Body of pancreas (tissue), 4 donors: ENCODE measurements at regions not wholly inside any gene's neighbourhood (a gene's known extent, or its start where the extent isn't known, plus 50 kb on each side); places are given as distances from the start of the nearest gene placed in this dataset.

Experiments
- ATAC-seq: fragments of 150-250 bp; one replicate; pipeline ENCODE4 v1.9.1; 2016
- DNase-seq, 4 donors: peaks; one replicate each; pipeline ENCODE4 v3.0.0-alpha.2; 2019
- H3K27ac ChIP-seq, 4 donors: fragments of 200-600 bp; sonication (generic); 1 replicate in 3 of 4; 2 replicates in 1 of 4; pipeline versions ENCODE4 v1.5.1 to v1.6.1; 2016 to 2019; ENCODE audit warnings: mild to moderate bottlenecking in 1 of 4, mixed read lengths in 1 of 4, moderate library complexity in 1 of 4
- H3K27me3 ChIP-seq, 2 donors: fragments of 200-600 bp; sonication (generic); one replicate each; pipeline ENCODE4 v1.6.0; 2016; ENCODE audit warnings: mild to moderate bottlenecking in 1 of 2
- H3K36me3 ChIP-seq, 2 donors: fragments of 200-600 bp; sonication (generic); replicated peaks in 1 of 2; 2 replicates each; pipeline ENCODE4 v1.5.1; 2016; ENCODE audit warnings: low read depth in 2 of 2; ENCODE audit not compliant: insufficient read depth in 1 of 2
- H3K4me1 ChIP-seq: fragments of 200-600 bp; sonication (generic); one replicate; pipeline ENCODE4 v1.6.0; 2016
- H3K4me3 ChIP-seq, 2 donors: fragments of 200-600 bp; sonication (generic); 1 replicate in 1 of 2; 2 replicates in 1 of 2; pipeline ENCODE4 v1.5.1; 2016 to 2019
- H3K9me3 ChIP-seq, 3 donors: fragments of 200-600 bp; sonication (generic); 1 replicate in 2 of 3; 2 replicates in 1 of 3; pipeline ENCODE4 v1.5.1; 2016
- POLR2A ChIP-seq, 3 donors: fragments of 450-650 bp; IDR thresholded peaks; one replicate each; pipeline ENCODE4 v1.6.1; 2016; ENCODE audit warnings: antibody characterized with exemption in 3 of 3, mild to moderate bottlenecking in 2 of 3
- WGBS, 2 donors: methylation state at CpG; one replicate each; pipeline ENCODE4 v1.1.5; 2017; 5-methylcytosine and 5-hydroxymethylcytosine counted together
- intact Hi-C: fragments of 100-400 bp; cut with DNase I; formaldehyde crosslinking; loops from one replicate; pipeline ENCODE4 v1.15.1; 2023
- TF ChIP-seq, protein P1 (sequence below), 7 experiments: fragments of 450-650 bp in 4 of 7; fragments of 200-600 bp in 3 of 7; sonication (generic) in 3 of 7; IDR thresholded peaks; one replicate each; pipeline ENCODE4 v1.5.1; 2016 to 2019; ENCODE audit warnings: antibody characterized with exemption in 7 of 7

DNA sequence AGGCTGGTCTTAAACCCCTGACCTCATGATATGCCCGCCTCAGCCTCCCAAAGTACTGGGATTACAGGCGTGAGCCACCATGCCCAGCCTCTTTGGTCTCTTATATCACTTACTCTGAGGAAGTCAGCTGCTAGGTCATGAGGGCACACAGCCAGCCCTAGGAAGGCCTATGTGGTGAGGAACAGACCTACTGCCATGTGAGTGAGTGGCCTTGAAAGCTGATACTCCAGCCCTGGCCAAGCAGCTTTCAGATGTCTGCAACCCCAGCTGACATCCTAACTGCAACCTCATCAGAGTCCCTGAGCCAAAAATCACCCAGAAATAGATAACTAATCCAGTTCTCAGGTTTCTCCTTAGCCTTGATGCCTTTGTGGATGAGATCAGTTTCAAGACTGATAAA is 224.3 kb downstream of the EDEM1 start:
- peak in 2 of 4 donors; percentile 32 to 49 for DNase-seq
- TF ChIP-seq, protein P1, sequence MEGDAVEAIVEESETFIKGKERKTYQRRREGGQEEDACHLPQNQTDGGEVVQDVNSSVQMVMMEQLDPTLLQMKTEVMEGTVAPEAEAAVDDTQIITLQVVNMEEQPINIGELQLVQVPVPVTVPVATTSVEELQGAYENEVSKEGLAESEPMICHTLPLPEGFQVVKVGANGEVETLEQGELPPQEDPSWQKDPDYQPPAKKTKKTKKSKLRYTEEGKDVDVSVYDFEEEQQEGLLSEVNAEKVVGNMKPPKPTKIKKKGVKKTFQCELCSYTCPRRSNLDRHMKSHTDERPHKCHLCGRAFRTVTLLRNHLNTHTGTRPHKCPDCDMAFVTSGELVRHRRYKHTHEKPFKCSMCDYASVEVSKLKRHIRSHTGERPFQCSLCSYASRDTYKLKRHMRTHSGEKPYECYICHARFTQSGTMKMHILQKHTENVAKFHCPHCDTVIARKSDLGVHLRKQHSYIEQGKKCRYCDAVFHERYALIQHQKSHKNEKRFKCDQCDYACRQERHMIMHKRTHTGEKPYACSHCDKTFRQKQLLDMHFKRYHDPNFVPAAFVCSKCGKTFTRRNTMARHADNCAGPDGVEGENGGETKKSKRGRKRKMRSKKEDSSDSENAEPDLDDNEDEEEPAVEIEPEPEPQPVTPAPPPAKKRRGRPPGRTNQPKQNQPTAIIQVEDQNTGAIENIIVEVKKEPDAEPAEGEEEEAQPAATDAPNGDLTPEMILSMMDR (IDR thresholded peaks at IDR 0.05), result no peak
- TF ChIP-seq POLR2A (IDR thresholded peaks at IDR 0.05), result no peak
- 94% methylated on average over 2 of the region's 2 CpGs for WGBS, 2 donors
- no peaks in the 10 kb centered on the region for H3K9me3 ChIP-seq
- H3K36me3 ChIP-seq, result no peaks in the 10 kb centered on the region
- no peak overlapping the region for H3K27ac ChIP-seq
- H3K4me1 ChIP-seq, result no peaks in the 10 kb centered on the region
- H3K27me3 ChIP-seq, result no peaks in the 10 kb centered on the region
- intact Hi-C loops, result no loop called here
- ATAC-seq, result no peak
- H3K4me3 ChIP-seq, result no peak overlapping the region

DNA sequence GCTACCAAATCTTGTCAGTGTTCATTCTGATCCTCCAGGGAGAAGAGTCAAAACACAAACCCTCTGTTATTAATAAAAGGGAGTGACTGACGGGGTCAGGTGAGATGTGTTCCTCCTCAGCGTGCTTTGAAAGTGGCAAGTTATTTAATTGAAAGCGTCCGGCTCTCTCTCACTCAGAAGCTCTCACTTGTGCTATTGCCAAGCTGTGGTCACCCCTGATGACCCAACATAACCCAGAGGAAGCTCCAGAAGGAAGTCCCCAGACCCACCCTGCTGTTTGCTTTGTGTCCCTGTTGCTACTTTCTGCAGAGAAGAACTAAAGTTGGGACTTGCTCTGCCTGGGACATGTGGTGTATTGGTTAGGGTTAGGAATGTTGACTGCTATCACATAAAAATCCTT is 235.6 kb downstream of the EDEM1 start:
- H3K4me3 ChIP-seq, result no peak overlapping the region
- ATAC-seq (no peak), DNase-seq (peak in 1 of 4 donors; percentile 17)
- H3K4me1 ChIP-seq, result no peaks in the 10 kb centered on the region
- H3K36me3 ChIP-seq, result no peaks in the 10 kb centered on the region
- no peak overlapping the region for H3K27ac ChIP-seq
- no peaks in the 10 kb centered on the region for H3K27me3 ChIP-seq
- TF ChIP-seq POLR2A (IDR thresholded peaks at IDR 0.05), result no peak
- TF ChIP-seq, protein P1 (IDR thresholded peaks at IDR 0.05), result no peak
- no peaks in the 10 kb centered on the region for H3K9me3 ChIP-seq
- intact Hi-C loops, result no loop called here
- WGBS, 2 donors, result 46 to 67% methylated on average over 4 of the region's 4 CpGs

DNA sequence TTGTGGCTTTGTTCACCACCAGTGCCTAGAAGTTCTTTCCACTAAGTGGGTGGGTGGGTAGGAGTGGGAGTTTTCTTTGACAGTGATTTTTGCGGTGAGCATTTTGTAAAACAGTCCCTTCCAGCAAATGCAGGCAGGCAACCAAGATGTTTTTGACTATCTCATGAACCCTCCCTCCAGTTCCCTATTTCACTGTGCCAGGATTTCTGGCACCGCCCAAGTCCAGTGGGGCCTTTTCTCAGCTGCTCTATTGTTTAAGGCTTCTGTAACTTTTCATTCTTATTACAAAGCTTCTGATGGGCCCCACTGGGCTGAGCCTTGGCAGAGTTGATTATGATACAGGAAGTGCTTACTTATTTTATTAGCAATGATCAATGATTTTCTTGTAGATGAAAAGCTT is 236.0 kb downstream of the EDEM1 start:
- H3K4me1 ChIP-seq, result no peaks in the 10 kb centered on the region
- no peaks in the 10 kb centered on the region for H3K9me3 ChIP-seq
- ATAC-seq, result no peak
- H3K27me3 ChIP-seq, result no peaks in the 10 kb centered on the region
- H3K36me3 ChIP-seq, result no peaks in the 10 kb centered on the region
- DNase-seq, result no peak
- 79 to 89% methylated on average over 2 of the region's 2 CpGs for WGBS, 2 donors
- H3K4me3 ChIP-seq, result no peak overlapping the region
- H3K27ac ChIP-seq, result no peak overlapping the region
- TF ChIP-seq POLR2A (IDR thresholded peaks at IDR 0.05), result no peak
- TF ChIP-seq, protein P1 (IDR thresholded peaks at IDR 0.05), result no peak
- intact Hi-C loops, result no loop called here

DNA sequence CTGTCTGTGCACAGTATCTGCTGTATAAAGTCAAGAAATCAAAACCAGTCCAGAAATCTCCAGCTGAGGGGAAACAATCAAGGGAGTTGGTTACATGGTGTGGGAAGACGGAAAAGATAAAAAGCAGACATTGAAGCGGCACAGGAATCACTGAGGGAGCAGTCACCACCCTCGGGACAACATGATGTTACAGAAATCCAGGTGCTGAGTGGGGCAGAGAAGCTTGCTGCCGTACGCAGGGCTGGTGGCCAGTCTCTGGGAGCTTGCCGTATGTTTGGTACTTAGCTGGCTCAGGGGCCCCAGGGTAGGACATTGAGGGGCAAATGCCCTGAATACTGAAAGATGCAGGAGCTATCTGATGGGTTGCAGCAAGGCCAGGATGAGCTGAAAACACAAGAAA is 237.9 kb downstream of the EDEM1 start:
- Histone ChIP-seq H3K4me1 (no peaks in the 10 kb centered on the region), H3K36me3 (no peaks in the 10 kb centered on the region), H3K9me3 (no peaks in the 10 kb centered on the region), H3K27ac (no peak overlapping the region), H3K4me3 (no peak overlapping the region), H3K27me3 (no peaks in the 10 kb centered on the region)
- DNase-seq (no peak), ATAC-seq (no peak)
- WGBS, 2 donors, result 93% methylated on average over 6 of the region's 6 CpGs
- intact Hi-C loops, result no loop called here
- no peak for TF ChIP-seq POLR2A (IDR thresholded peaks at IDR 0.05)
- TF ChIP-seq, protein P1 (IDR thresholded peaks at IDR 0.05), result no peak

DNA sequence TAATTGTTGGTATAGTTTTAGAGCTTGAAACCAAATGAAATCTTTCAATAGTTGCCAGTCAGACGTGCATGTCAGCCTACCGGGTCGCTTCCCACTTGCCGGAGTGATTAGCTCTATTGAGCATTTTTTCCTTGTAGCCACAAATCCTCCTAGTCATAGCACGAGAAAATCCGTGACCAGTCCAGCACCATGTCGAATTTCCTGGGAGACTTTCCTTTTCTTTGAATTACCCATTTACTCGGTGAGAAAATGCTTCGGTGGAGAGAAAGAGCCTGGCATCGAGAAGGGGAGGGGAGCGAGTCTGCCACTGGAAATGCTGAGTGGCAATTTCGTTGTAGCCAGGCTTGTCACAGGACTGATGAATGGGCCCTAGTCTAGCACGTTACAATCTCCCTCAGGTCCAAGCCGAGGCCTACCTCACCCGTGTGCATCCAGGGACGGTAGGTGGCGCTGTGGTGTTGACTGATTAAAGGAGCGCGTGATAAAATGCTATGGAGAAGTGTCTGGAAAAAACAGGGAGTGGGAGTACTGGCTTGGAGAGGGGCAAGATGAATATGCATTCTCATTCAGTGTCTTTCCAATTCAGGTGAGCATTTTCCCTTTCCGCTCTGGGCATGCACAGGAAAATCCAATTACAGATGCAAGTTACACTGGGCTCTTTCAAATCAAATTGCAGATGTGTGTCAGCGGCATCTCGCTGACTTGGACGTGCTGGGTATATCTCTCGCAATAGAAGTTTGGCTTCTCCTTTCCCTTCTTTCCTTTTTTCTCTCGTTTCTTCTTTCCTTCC is 238.8 kb downstream of the EDEM1 start:
- Histone ChIP-seq H3K9me3 (no peaks in the 10 kb centered on the region), H3K36me3 (no peaks in the 10 kb centered on the region), H3K4me3 (no peak overlapping the region), H3K4me1 (no peaks in the 10 kb centered on the region), H3K27ac (no peak overlapping the region), H3K27me3 (no peaks in the 10 kb centered on the region)
- intact Hi-C loops, result no loop called here
- 36 to 45% methylated on average over 25 of the region's 25 CpGs for WGBS, 2 donors
- TF ChIP-seq POLR2A (IDR thresholded peaks at IDR 0.05), result no peak
- TF ChIP-seq, protein P1 (IDR thresholded peaks at IDR 0.05), result peak; percentile 71 to 91 (median 83)
- DNase-seq (peak; percentile 81 to 87 (median 82)), ATAC-seq (peak; percentile 89)
